ENCODE measurements at regions not wholly inside any gene's neighbourhood (a gene's known extent, or its start where the extent isn't known, plus 50 kb on each side); places are given as distances from the start of the nearest gene placed in this dataset.
"Not testable (repeated sequence)": the region's sequence is repeated elsewhere in the genome, so short reads cannot be mapped to it uniquely, and the experiment has no call there.

GRCh38 chr6:4636191-4636880 is 139.9 kb upstream of the CDYL start:
- no peak overlapping the region for H3K4me3 ChIP-seq (ENCODE audit: low read length)
- H3K4me1 ChIP-seq (ENCODE audit: control insufficient read depth, insufficient read depth, low read length) = no peaks in the 10 kb centered on the region
- H3K27ac ChIP-seq (ENCODE audit: low read length) = no peak overlapping the region
- DNase-seq (no peak), ATAC-seq (no peak)
- H3K27me3 Mint-ChIP-seq (ENCODE audit: low read depth in 2 of 2) = peaks cover 9 to 15% of the 10 kb centered on the region in 2 donors
- WGBS (ENCODE audit: insufficient coverage) = 93% methylated on average over 14 of the region's 14 CpGs
- no peaks in the 10 kb centered on the region for H3K9me3 Mint-ChIP-seq
- H3K36me3 Mint-ChIP-seq = no peaks in the 10 kb centered on the region
- H3K27ac Mint-ChIP-seq = no peak overlapping the region
- H3K27me3 ChIP-seq (ENCODE audit: control insufficient read depth, insufficient read depth, low read length) = no peaks in the 10 kb centered on the region
- no peak overlapping the region for H3K4me3 Mint-ChIP-seq
- H3K36me3 ChIP-seq (ENCODE audit: control insufficient read depth, insufficient read depth, low read length) = no peaks in the 10 kb centered on the region
- no peaks in the 10 kb centered on the region for H3K9me3 ChIP-seq (ENCODE audit: control insufficient read depth, insufficient read depth, low read length)
- intact Hi-C loops (cut with micrococcal nuclease) = no loop called here
- no peaks in the 10 kb centered on the region for H3K4me1 Mint-ChIP-seq
- TF ChIP-seq CTCF (IDR thresholded peaks at IDR 0.05) = no peak

- no peak for ATAC-seq
These were observed 140.5 kb upstream of the CDYL start for GRCh38 chr6:4635666-4636065.

GRCh38 chr6:4632421-4632820 is 143.8 kb upstream of the CDYL start:
- H3K36me3 ChIP-seq (ENCODE audit: control insufficient read depth, insufficient read depth, low read length) = no peaks in the 10 kb centered on the region
- Mint-ChIP-seq H3K36me3 (peaks cover 19% of the 10 kb centered on the region), H3K27me3 (ENCODE audit: low read depth in 2 of 2) (peaks cover 0 to 3% of the 10 kb centered on the region in 2 donors), H3K4me1 (no peaks in the 10 kb centered on the region), H3K27ac (no peak overlapping the region), H3K9me3 (peaks cover 2 to 14% of the 10 kb centered on the region in 2 donors), H3K4me3 (no peak overlapping the region)
- WGBS (ENCODE audit: insufficient coverage) = 98% methylated on average over 2 of the region's 2 CpGs
- no peaks in the 10 kb centered on the region for H3K4me1 ChIP-seq (ENCODE audit: control insufficient read depth, insufficient read depth, low read length)
- H3K27me3 ChIP-seq (ENCODE audit: control insufficient read depth, insufficient read depth, low read length) = no peaks in the 10 kb centered on the region
- no peak overlapping the region for H3K4me3 ChIP-seq (ENCODE audit: low read length)
- H3K9me3 ChIP-seq (ENCODE audit: control insufficient read depth, insufficient read depth, low read length) = peaks cover 8% of the 10 kb centered on the region
- DNase-seq (no peak), ATAC-seq (no peak)
- intact Hi-C loops (cut with micrococcal nuclease) = no loop called here
- H3K27ac ChIP-seq (ENCODE audit: low read length) = no peak overlapping the region
- TF ChIP-seq CTCF (IDR thresholded peaks at IDR 0.05) = no peak

More at GRCh38 chr6:4635666-4636065, 140.5 kb upstream of the CDYL start:
- H3K9me3 Mint-ChIP-seq = peaks cover 2% of the 10 kb centered on the region in 2 donors
- DNase-seq = no peak
- peaks cover 4% of the 10 kb centered on the region for H3K36me3 Mint-ChIP-seq
- intact Hi-C loops (cut with micrococcal nuclease) = no loop called here
- 93% methylated on average over 5 of the region's 5 CpGs for WGBS (ENCODE audit: insufficient coverage)
- H3K4me3 Mint-ChIP-seq = no peak overlapping the region
- H3K27me3 Mint-ChIP-seq (ENCODE audit: low read depth in 2 of 2) = peaks cover 9 to 11% of the 10 kb centered on the region in 2 donors
- TF ChIP-seq CTCF (IDR thresholded peaks at IDR 0.05) = no peak
- Histone ChIP-seq H3K27me3 (ENCODE audit: control insufficient read depth, insufficient read depth, low read length) (no peaks in the 10 kb centered on the region), H3K36me3 (ENCODE audit: control insufficient read depth, insufficient read depth, low read length) (no peaks in the 10 kb centered on the region), H3K27ac (ENCODE audit: low read length) (no peak overlapping the region), H3K4me1 (ENCODE audit: control insufficient read depth, insufficient read depth, low read length) (no peaks in the 10 kb centered on the region), H3K4me3 (ENCODE audit: low read length) (no peak overlapping the region), H3K9me3 (ENCODE audit: control insufficient read depth, insufficient read depth, low read length) (no peaks in the 10 kb centered on the region)
- no peak overlapping the region for H3K27ac Mint-ChIP-seq
- no peaks in the 10 kb centered on the region for H3K4me1 Mint-ChIP-seq

GRCh38 chr6:4629789-4630188 is 146.4 kb upstream of the CDYL start:
- H3K27ac ChIP-seq (ENCODE audit: low read length); H3K27me3 Mint-ChIP-seq (ENCODE audit: low read depth in 2 of 2); intact Hi-C loops (cut with micrococcal nuclease); H3K4me1 ChIP-seq (ENCODE audit: control insufficient read depth, insufficient read depth, low read length); H3K27ac Mint-ChIP-seq; ATAC-seq; DNase-seq; H3K9me3 ChIP-seq (ENCODE audit: control insufficient read depth, insufficient read depth, low read length); H3K4me3 ChIP-seq (ENCODE audit: low read length); H3K36me3 ChIP-seq (ENCODE audit: control insufficient read depth, insufficient read depth, low read length); H3K4me3 Mint-ChIP-seq; H3K4me1 Mint-ChIP-seq; H3K27me3 ChIP-seq (ENCODE audit: control insufficient read depth, insufficient read depth, low read length): not testable (repeated sequence)
- Mint-ChIP-seq H3K9me3 (peaks cover 2 to 14% of the 10 kb centered on the region in 2 donors), H3K36me3 (peaks cover 19% of the 10 kb centered on the region)
- WGBS (ENCODE audit: insufficient coverage) = 100% methylated on average over 1 of the region's 1 CpG
